Osteocyte (in vitro differentiated cells): ENCODE measurements at regions not wholly inside any gene's neighbourhood (a gene's known extent, or its start where the extent isn't known, plus 50 kb on each side); places are given as distances from the start of the nearest gene placed in this dataset.

Experiments
- DNase-seq: peaks from one replicate; pipeline ENCODE4 v3.0.0; 2021; ENCODE audit warnings: mixed read lengths; ENCODE audit not compliant: unreplicated experiment; ENCODE audit errors: extremely low spot score
- H3K27ac Mint-ChIP-seq: one replicate; pipeline ENCODE4 v1.8.0; 2021; ENCODE audit warnings: mild to moderate bottlenecking, mixed read lengths; ENCODE audit not compliant: unreplicated experiment
- H3K27me3 Mint-ChIP-seq: one replicate; pipeline ENCODE4 v1.8.0; 2021; ENCODE audit warnings: mixed read lengths; ENCODE audit not compliant: unreplicated experiment
- H3K36me3 Mint-ChIP-seq: one replicate; pipeline ENCODE4 v1.8.0; 2021; ENCODE audit warnings: mixed read lengths; ENCODE audit not compliant: unreplicated experiment
- H3K4me1 Mint-ChIP-seq: one replicate; pipeline ENCODE4 v1.8.0; 2021; ENCODE audit warnings: mixed read lengths; ENCODE audit not compliant: unreplicated experiment
- H3K4me3 Mint-ChIP-seq: one replicate; pipeline ENCODE4 v1.8.0; 2021; ENCODE audit warnings: mild to moderate bottlenecking, moderate library complexity, mixed read lengths; ENCODE audit not compliant: unreplicated experiment
- H3K9me3 Mint-ChIP-seq: one replicate; pipeline ENCODE4 v1.8.0; 2021; ENCODE audit warnings: mixed read lengths; ENCODE audit not compliant: unreplicated experiment
- TF ChIP-seq, protein P1 (sequence below): fragments of 200-600 bp; sonication (generic); IDR thresholded peaks from 2 replicates; pipeline ENCODE4 v1.5.0; 2021; ENCODE audit warnings: antibody characterized with exemption, mild to moderate bottlenecking, moderate library complexity

GRCh38 chr9:119083673-119084072 lies 285.6 kb downstream of the BRINP1 start:
- H3K27me3 Mint-ChIP-seq: no peaks in the 10 kb centered on the region
- DNase-seq: no peak
- no peaks in the 10 kb centered on the region for H3K36me3 Mint-ChIP-seq

DNA sequence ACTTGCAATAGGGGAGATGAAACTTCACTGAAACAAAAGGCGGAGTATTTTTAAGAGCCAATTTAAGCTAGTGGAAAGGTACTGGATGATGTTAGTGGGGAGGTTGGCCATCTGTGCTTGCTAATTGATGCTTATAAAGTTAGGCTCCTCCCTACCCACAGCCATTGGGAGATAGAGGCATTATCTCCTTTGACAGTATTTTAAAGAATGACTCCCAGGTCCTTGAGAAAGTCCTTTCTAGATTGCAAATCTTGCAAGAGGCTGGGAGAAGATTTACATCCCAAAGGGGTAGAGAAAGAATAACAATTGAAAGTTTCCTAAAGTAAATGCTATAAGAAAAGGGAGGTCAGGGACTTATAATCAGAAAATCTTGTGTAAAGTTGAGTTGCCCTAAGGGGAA lies 282.6 kb downstream of the BRINP1 start:
- no peaks in the 10 kb centered on the region for H3K4me1 Mint-ChIP-seq
- no peak overlapping the region for H3K4me3 Mint-ChIP-seq
- DNase-seq: no peak
- no peak overlapping the region for H3K27ac Mint-ChIP-seq
- TF ChIP-seq, protein P1, sequence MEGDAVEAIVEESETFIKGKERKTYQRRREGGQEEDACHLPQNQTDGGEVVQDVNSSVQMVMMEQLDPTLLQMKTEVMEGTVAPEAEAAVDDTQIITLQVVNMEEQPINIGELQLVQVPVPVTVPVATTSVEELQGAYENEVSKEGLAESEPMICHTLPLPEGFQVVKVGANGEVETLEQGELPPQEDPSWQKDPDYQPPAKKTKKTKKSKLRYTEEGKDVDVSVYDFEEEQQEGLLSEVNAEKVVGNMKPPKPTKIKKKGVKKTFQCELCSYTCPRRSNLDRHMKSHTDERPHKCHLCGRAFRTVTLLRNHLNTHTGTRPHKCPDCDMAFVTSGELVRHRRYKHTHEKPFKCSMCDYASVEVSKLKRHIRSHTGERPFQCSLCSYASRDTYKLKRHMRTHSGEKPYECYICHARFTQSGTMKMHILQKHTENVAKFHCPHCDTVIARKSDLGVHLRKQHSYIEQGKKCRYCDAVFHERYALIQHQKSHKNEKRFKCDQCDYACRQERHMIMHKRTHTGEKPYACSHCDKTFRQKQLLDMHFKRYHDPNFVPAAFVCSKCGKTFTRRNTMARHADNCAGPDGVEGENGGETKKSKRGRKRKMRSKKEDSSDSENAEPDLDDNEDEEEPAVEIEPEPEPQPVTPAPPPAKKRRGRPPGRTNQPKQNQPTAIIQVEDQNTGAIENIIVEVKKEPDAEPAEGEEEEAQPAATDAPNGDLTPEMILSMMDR: no peak
- H3K36me3 Mint-ChIP-seq: no peaks in the 10 kb centered on the region
- H3K9me3 Mint-ChIP-seq: peaks cover 6% of the 10 kb centered on the region
- H3K27me3 Mint-ChIP-seq: no peaks in the 10 kb centered on the region

More at GRCh38 chr9:119083673-119084072, 285.6 kb downstream of the BRINP1 start:
- Mint-ChIP-seq H3K4me3 (no peak overlapping the region), H3K9me3 (peaks cover 6% of the 10 kb centered on the region), H3K4me1 (no peaks in the 10 kb centered on the region), H3K27ac (no peak overlapping the region)
- TF ChIP-seq, protein P1: no peak

GRCh38 chr9:119088002-119088547 lies 281.2 kb downstream of the BRINP1 start:
- H3K27me3 Mint-ChIP-seq: no peaks in the 10 kb centered on the region
- H3K9me3 Mint-ChIP-seq: peaks cover 6% of the 10 kb centered on the region
- no peaks in the 10 kb centered on the region for H3K4me1 Mint-ChIP-seq
- no peaks in the 10 kb centered on the region for H3K36me3 Mint-ChIP-seq
- no peak overlapping the region for H3K27ac Mint-ChIP-seq
- no peak overlapping the region for H3K4me3 Mint-ChIP-seq
- no peak for DNase-seq
- TF ChIP-seq, protein P1: no peak

- no peak for DNase-seq
- no peak overlapping the region for H3K4me3 Mint-ChIP-seq
- H3K36me3 Mint-ChIP-seq: no peaks in the 10 kb centered on the region
- no peak overlapping the region for H3K27ac Mint-ChIP-seq
- H3K27me3 Mint-ChIP-seq: no peaks in the 10 kb centered on the region
- H3K4me1 Mint-ChIP-seq: no peaks in the 10 kb centered on the region
- TF ChIP-seq, protein P1: no peak
- H3K9me3 Mint-ChIP-seq: no peaks in the 10 kb centered on the region
Measured at GRCh38 chr9:119091074-119091473, 278.2 kb downstream of the BRINP1 start.

- no peak overlapping the region for H3K27ac Mint-ChIP-seq
- no peaks in the 10 kb centered on the region for H3K36me3 Mint-ChIP-seq
- H3K9me3 Mint-ChIP-seq: no peaks in the 10 kb centered on the region
- DNase-seq: no peak
- H3K4me1 Mint-ChIP-seq: no peaks in the 10 kb centered on the region
- no peak overlapping the region for H3K4me3 Mint-ChIP-seq
- TF ChIP-seq, protein P1: no peak
- H3K27me3 Mint-ChIP-seq: no peaks in the 10 kb centered on the region
Measured at GRCh38 chr9:119092125-119092524, 277.1 kb downstream of the BRINP1 start.
